ENCODE measurements at regions not wholly inside any gene's neighbourhood (a gene's known extent, or its start where the extent isn't known, plus 50 kb on each side); places are given as distances from the start of the nearest gene placed in this dataset.

GRCh38 chr9:90029386-90029785 lies 424.6 kb downstream of the GADD45G start:
- no peak for TF ChIP-seq CTCF (conservative IDR thresholded peaks at IDR 0.05; ENCODE audit: low read depth, low read length)
- no peak for TF ChIP-seq EZH2 (IDR thresholded peaks at IDR 0.05; ENCODE audit: borderline replicate concordance, low read depth, low read length, poor library complexity, severe bottlenecking)
